ENCODE measurements at regions not wholly inside any gene's neighbourhood (a gene's known extent, or its start where the extent isn't known, plus 50 kb on each side); places are given as distances from the start of the nearest gene placed in this dataset.

GRCh38 chr18:52236131-52236530 lies 103.9 kb upstream of the DCC start:
- TF ChIP-seq POLR2AphosphoS5 (IDR thresholded peaks at IDR 0.05; ENCODE audit: borderline replicate concordance, low read depth, low read length) (no peak), EZH2 (IDR thresholded peaks at IDR 0.05) (no peak), FOXP2 (optimal IDR thresholded peaks at IDR 0.05; ENCODE audit: control extremely low read depth, extremely low read length, insufficient read depth) (no peak)
